H9 (cell line): ENCODE measurements at regions not wholly inside any gene's neighbourhood (a gene's known extent, or its start where the extent isn't known, plus 50 kb on each side); places are given as distances from the start of the nearest gene placed in this dataset.

Experiments
- DNase-seq: peaks from one replicate; pipeline ENCODE4 v3.0.0-alpha.2; 2017
- H2AFZ ChIP-seq: one replicate; pipeline ENCODE4 v1.6.1; 2013; ENCODE audit warnings: mild to moderate bottlenecking, low read length, control low read depth, moderate library complexity
- H2AK5ac ChIP-seq: 2 replicates; pipeline ENCODE4 v1.6.1; 2013; ENCODE audit warnings: low read length, control low read depth, mixed read lengths; ENCODE audit not compliant: insufficient read length
- H2BK120ac ChIP-seq: one replicate; pipeline ENCODE4 v1.6.1; 2013; ENCODE audit warnings: low read depth, mild to moderate bottlenecking, low read length, control low read depth, inconsistent platforms; ENCODE audit not compliant: poor library complexity, severe bottlenecking
- H2BK12ac ChIP-seq: 2 replicates; pipeline ENCODE4 v1.6.1; 2013; ENCODE audit warnings: low read length, control low read depth, mixed read lengths, low read depth; ENCODE audit not compliant: insufficient read length
- H2BK15ac ChIP-seq: 2 replicates; pipeline ENCODE4 v1.6.1; 2013; ENCODE audit warnings: low read depth, low read length, control low read depth
- H2BK20ac ChIP-seq: one replicate; pipeline ENCODE4 v1.6.1; 2013; ENCODE audit warnings: low read depth, mild to moderate bottlenecking, low read length, control low read depth, inconsistent platforms; ENCODE audit not compliant: poor library complexity, severe bottlenecking
- H2BK5ac ChIP-seq: 2 replicates; pipeline ENCODE4 v1.6.1; 2013; ENCODE audit warnings: low read length, control low read depth, mixed read lengths; ENCODE audit not compliant: insufficient read length
- H3K14ac ChIP-seq: 2 replicates; pipeline ENCODE4 v1.6.1; 2013; ENCODE audit warnings: low read length, control low read depth; ENCODE audit not compliant: insufficient read depth
- H3K18ac ChIP-seq: 2 replicates; pipeline ENCODE4 v1.6.1; 2013; ENCODE audit warnings: low read depth, mild to moderate bottlenecking, mixed read lengths, low read length, control low read depth; ENCODE audit not compliant: insufficient read length
- H3K23ac ChIP-seq: 2 replicates; pipeline ENCODE4 v1.6.1; 2013; ENCODE audit warnings: low read length, control low read depth, mixed read lengths, low read depth; ENCODE audit not compliant: insufficient read length
- H3K23me2 ChIP-seq: 2 replicates; pipeline ENCODE4 v1.6.1; 2013; ENCODE audit warnings: low read depth, mild to moderate bottlenecking, mixed read lengths, low read length, control low read depth; ENCODE audit not compliant: insufficient read length, poor library complexity, severe bottlenecking
- H3K27ac ChIP-seq: 2 replicates; pipeline ENCODE4 v1.5.1; 2013; ENCODE audit warnings: low read length, control low read depth, mixed read lengths, low read depth; ENCODE audit not compliant: insufficient read length
- H3K27me3 ChIP-seq: 2 replicates; pipeline ENCODE4 v1.6.1; 2013; ENCODE audit warnings: low read length, control low read depth, inconsistent platforms; ENCODE audit not compliant: insufficient read depth
- H3K4ac ChIP-seq: 2 replicates; pipeline ENCODE4 v1.6.1; 2013; ENCODE audit warnings: low read depth, mild to moderate bottlenecking, control low read depth, inconsistent platforms, low read length, moderate library complexity
- H3K4me1 ChIP-seq: 2 replicates; pipeline ENCODE4 v1.6.1; 2013; ENCODE audit warnings: low read length, control low read depth, inconsistent platforms; ENCODE audit not compliant: insufficient read depth
- H3K4me2 ChIP-seq: 2 replicates; pipeline ENCODE4 v1.6.1; 2013; ENCODE audit warnings: low read length, control low read depth, mixed read lengths; ENCODE audit not compliant: insufficient read length, insufficient read depth
- H3K56ac ChIP-seq: 2 replicates; pipeline ENCODE4 v1.6.1; 2013; ENCODE audit warnings: low read depth, mild to moderate bottlenecking, mixed read lengths, low read length, control low read depth; ENCODE audit not compliant: insufficient read length
- H3K79me1 ChIP-seq: 2 replicates; pipeline ENCODE4 v1.6.1; 2013; ENCODE audit warnings: low read depth, mild to moderate bottlenecking, moderate library complexity, low read length, control low read depth, inconsistent platforms; ENCODE audit not compliant: insufficient read depth, poor library complexity, severe bottlenecking
- H3K79me2 ChIP-seq: 2 replicates; pipeline ENCODE4 v1.6.1; 2013; ENCODE audit warnings: low read length, control low read depth, inconsistent platforms; ENCODE audit not compliant: insufficient read depth
- H3K9ac ChIP-seq: 2 replicates; pipeline ENCODE4 v1.6.1; 2013; ENCODE audit warnings: low read length, control low read depth, mixed read lengths; ENCODE audit not compliant: insufficient read length; ENCODE audit errors: extremely low read depth
- H3K9me3 ChIP-seq: one replicate; pipeline ENCODE4 v1.6.1; 2013; ENCODE audit warnings: low read depth, low read length, inconsistent platforms; ENCODE audit not compliant: control insufficient read depth
- H3T11ph ChIP-seq: one replicate; pipeline ENCODE4 v1.6.1; 2013; ENCODE audit warnings: mild to moderate bottlenecking, low read length, control low read depth, inconsistent platforms
- H4K20me1 ChIP-seq: one replicate; pipeline ENCODE4 v1.6.1; 2013; ENCODE audit not compliant: control insufficient read depth, insufficient read length, insufficient read depth
- H4K5ac ChIP-seq: 2 replicates; pipeline ENCODE4 v1.6.1; 2013; ENCODE audit warnings: low read depth, mild to moderate bottlenecking, mixed read lengths, low read length, control low read depth; ENCODE audit not compliant: insufficient read length
- H4K8ac ChIP-seq: replicated peaks from 2 replicates; pipeline ENCODE4 v1.6.1; 2013; ENCODE audit warnings: low read length, control low read depth, mixed read lengths, low read depth; ENCODE audit not compliant: insufficient read length
- H4K91ac ChIP-seq: 2 replicates; pipeline ENCODE4 v1.6.1; 2013; ENCODE audit warnings: low read depth, mild to moderate bottlenecking, moderate library complexity, mixed read lengths, low read length, control low read depth; ENCODE audit not compliant: insufficient read length
- H3K27ac Mint-ChIP-seq, 3 experiments: 2 replicates in 2 of 3; 3 replicates in 1 of 3; pipeline ENCODE4 v1.8.0; 2020 to 2021; ENCODE audit warnings: mixed read lengths in 3 of 3, mild to moderate bottlenecking in 1 of 3, moderate library complexity in 1 of 3
- H3K27me3 Mint-ChIP-seq: 2 replicates; pipeline ENCODE4 v1.8.0; 2021; ENCODE audit warnings: low read depth, mild to moderate bottlenecking, moderate library complexity, mixed read lengths
- H3K36me3 Mint-ChIP-seq, 3 experiments: 2 replicates in 2 of 3; 3 replicates in 1 of 3; pipeline ENCODE4 v1.8.0; 2020 to 2021; ENCODE audit warnings: low read depth in 3 of 3, mixed read lengths in 3 of 3; ENCODE audit not compliant: insufficient read depth in 1 of 3
- H3K4me1 Mint-ChIP-seq, 2 experiments: 2 replicates each; pipeline ENCODE4 v1.8.0; 2020; ENCODE audit warnings: mixed read lengths in 2 of 2
- H3K4me3 Mint-ChIP-seq, 2 experiments: 2 replicates in 1 of 2; 3 replicates in 1 of 2; pipeline ENCODE4 v1.8.0; 2020 to 2021; ENCODE audit warnings: mild to moderate bottlenecking in 2 of 2, mixed read lengths in 2 of 2, moderate library complexity in 1 of 2
- H3K9me3 Mint-ChIP-seq, 2 experiments: 2 replicates in 1 of 2; 3 replicates in 1 of 2; pipeline ENCODE4 v1.8.0; 2020; ENCODE audit warnings: mild to moderate bottlenecking in 2 of 2, mixed read lengths in 2 of 2, moderate library complexity in 1 of 2
- WGBS: extraction: QIAGEN DNeasy Blood & Tissue Kit; methylation state at CpG from one replicate; pipeline ENCODE4 v1.1.7; 2013; ENCODE audit warnings: missing lambda C conversion rate, low lambda C conversion rate, mixed read lengths; ENCODE audit not compliant: insufficient read length; ENCODE audit errors: extremely low coverage; 5-methylcytosine and 5-hydroxymethylcytosine counted together
- TF ChIP-seq, protein P1 (sequence below): fragments of 200-600 bp; sonication (generic); conservative IDR thresholded peaks from 3 replicates; pipeline ENCODE4 v1.8.0; 2021; ENCODE audit warnings: antibody characterized with exemption, mild to moderate bottlenecking

GRCh38 chr16:65499566-65499965 lies 377.7 kb upstream of the CDH11 start:
- H3K9me3 Mint-ChIP-seq = no peaks in the 10 kb centered on the region; a peak in 1 of 5 replicates
- TF ChIP-seq, protein P1, sequence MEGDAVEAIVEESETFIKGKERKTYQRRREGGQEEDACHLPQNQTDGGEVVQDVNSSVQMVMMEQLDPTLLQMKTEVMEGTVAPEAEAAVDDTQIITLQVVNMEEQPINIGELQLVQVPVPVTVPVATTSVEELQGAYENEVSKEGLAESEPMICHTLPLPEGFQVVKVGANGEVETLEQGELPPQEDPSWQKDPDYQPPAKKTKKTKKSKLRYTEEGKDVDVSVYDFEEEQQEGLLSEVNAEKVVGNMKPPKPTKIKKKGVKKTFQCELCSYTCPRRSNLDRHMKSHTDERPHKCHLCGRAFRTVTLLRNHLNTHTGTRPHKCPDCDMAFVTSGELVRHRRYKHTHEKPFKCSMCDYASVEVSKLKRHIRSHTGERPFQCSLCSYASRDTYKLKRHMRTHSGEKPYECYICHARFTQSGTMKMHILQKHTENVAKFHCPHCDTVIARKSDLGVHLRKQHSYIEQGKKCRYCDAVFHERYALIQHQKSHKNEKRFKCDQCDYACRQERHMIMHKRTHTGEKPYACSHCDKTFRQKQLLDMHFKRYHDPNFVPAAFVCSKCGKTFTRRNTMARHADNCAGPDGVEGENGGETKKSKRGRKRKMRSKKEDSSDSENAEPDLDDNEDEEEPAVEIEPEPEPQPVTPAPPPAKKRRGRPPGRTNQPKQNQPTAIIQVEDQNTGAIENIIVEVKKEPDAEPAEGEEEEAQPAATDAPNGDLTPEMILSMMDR = no peak
- Histone ChIP-seq H3K14ac (no peak overlapping the region), H3K79me2 (no peaks in the 10 kb centered on the region), H3K9me3 (no peaks in the 10 kb centered on the region), H2AFZ (no peak overlapping the region), H3K18ac (no peak overlapping the region), H3K4me1 (peaks cover 2% of the 10 kb centered on the region; the same call in 1 of the 2 replicates), H3K23ac (no peak overlapping the region), H2BK5ac (no peak overlapping the region), H4K20me1 (no peaks in the 10 kb centered on the region), H4K5ac (no peak overlapping the region), H3K27me3 (no peaks in the 10 kb centered on the region), H2BK120ac (no peak overlapping the region), H4K91ac (no peak overlapping the region), H3K9ac (no peak overlapping the region), H2BK12ac (no peak overlapping the region), H3K27ac (no peak overlapping the region), H3K4me2 (no peak overlapping the region), H2AK5ac (no peak overlapping the region), H3K4ac (no peak overlapping the region), H4K8ac (no peak overlapping the region), H2BK20ac (no peak overlapping the region), H3K56ac (no peak overlapping the region), H3K23me2 (no peaks in the 10 kb centered on the region), H2BK15ac (no peak overlapping the region), H3K79me1 (no peaks in the 10 kb centered on the region), H3T11ph (no peak overlapping the region)
- H3K27me3 Mint-ChIP-seq = peaks cover 1% of the 10 kb centered on the region; the same call in 1 of the 2 replicates
- no peak for DNase-seq
- WGBS = no CpG with 5 or more reads among the region's 1 CpG
- no peaks in the 10 kb centered on the region; a peak in 1 of 7 replicates for H3K36me3 Mint-ChIP-seq
- peaks cover 26% of the 10 kb centered on the region in 2 experiments for H3K4me1 Mint-ChIP-seq
- no peak overlapping the region for H3K27ac Mint-ChIP-seq
- no peak overlapping the region for H3K4me3 Mint-ChIP-seq
